BE2C (cell line): ENCODE measurements at regions not wholly inside any gene's neighbourhood (a gene's known extent, or its start where the extent isn't known, plus 50 kb on each side); places are given as distances from the start of the nearest gene placed in this dataset.

Experiments used
- DNase-seq: peaks from one replicate; pipeline ENCODE4 v3.0.0-alpha.2; 2020
- H3K27me3 ChIP-seq: fragments of 250-450 bp; sonication (Bioruptor Pico); 2 replicates; pipeline ENCODE4 v1.5.1; 2020; ENCODE audit warnings: mild to moderate bottlenecking
- H3K36me3 ChIP-seq: fragments of 250-450 bp; sonication (Bioruptor Pico); 2 replicates; pipeline ENCODE4 v1.5.1; 2020; ENCODE audit warnings: mild to moderate bottlenecking
- H3K4me1 ChIP-seq: fragments of 250-450 bp; sonication (Bioruptor Pico); 2 replicates; pipeline ENCODE4 v1.5.1; 2020
- H3K4me3 ChIP-seq: 2 replicates; pipeline ENCODE4 v1.5.1; 2011; ENCODE audit warnings: low read depth, low read length
- H3K9me3 ChIP-seq: fragments of 250-450 bp; sonication (Bioruptor Pico); 2 replicates; pipeline ENCODE4 v1.5.1; 2020
- TF ChIP-seq, protein P1 (sequence below): IDR thresholded peaks from 2 replicates; pipeline ENCODE4 v1.5.1; 2012; ENCODE audit warnings: mild to moderate bottlenecking, low read depth, low read length

DNA sequence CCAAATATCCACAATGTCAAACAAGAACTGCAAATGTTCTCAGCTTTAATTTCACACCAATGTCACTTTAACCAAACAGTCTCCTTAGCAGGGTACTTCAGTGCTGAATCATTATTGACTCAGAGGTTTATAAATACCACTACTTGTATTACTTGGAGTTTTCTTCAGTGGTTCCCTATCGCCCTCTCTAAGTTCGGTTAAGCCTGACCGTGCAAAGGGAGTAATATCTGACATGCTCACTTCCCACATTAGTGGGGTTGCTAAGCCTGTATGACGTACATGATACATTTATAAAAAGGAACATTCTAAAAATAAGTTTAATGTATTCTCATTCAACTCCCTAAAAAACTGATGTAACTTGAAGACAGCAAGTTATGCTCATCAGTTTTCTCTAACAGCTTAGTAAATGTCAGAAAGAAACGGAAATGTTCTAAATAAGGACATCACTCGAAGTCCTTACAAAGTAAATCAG, 93.1 kb upstream of the ZC3H12C start:
- no peaks in the 10 kb centered on the region for H3K36me3 ChIP-seq
- TF ChIP-seq, protein P1, sequence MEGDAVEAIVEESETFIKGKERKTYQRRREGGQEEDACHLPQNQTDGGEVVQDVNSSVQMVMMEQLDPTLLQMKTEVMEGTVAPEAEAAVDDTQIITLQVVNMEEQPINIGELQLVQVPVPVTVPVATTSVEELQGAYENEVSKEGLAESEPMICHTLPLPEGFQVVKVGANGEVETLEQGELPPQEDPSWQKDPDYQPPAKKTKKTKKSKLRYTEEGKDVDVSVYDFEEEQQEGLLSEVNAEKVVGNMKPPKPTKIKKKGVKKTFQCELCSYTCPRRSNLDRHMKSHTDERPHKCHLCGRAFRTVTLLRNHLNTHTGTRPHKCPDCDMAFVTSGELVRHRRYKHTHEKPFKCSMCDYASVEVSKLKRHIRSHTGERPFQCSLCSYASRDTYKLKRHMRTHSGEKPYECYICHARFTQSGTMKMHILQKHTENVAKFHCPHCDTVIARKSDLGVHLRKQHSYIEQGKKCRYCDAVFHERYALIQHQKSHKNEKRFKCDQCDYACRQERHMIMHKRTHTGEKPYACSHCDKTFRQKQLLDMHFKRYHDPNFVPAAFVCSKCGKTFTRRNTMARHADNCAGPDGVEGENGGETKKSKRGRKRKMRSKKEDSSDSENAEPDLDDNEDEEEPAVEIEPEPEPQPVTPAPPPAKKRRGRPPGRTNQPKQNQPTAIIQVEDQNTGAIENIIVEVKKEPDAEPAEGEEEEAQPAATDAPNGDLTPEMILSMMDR = no peak
- 0 out of 2 replicates have a peak, but pooled peaks cover 4% of the 10 kb centered on the region for H3K27me3 ChIP-seq
- no peaks in the 10 kb centered on the region; the same call in 1 of the 2 replicates for H3K9me3 ChIP-seq
- no peak for DNase-seq
- no peaks in the 10 kb centered on the region for H3K4me1 ChIP-seq
- no peak overlapping the region for H3K4me3 ChIP-seq

DNA sequence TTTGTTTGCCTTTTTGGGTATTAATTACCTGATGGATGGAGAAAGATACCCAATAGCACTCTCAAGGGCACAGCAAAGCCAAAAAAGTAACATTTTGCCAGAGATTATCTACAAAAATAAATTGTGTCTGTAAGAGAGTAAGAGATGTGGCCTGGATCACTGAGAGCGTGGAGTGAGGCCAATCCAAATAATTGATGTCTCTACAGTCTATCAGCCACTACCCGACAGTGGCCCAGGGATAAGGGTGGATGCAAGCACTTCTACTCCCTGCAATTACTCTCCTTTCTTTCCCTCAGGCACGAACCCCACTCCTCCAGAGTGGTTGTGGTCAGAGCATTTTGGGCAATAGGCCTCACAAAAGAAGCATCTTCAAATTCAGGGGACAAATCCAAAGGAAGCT, 92.3 kb upstream of the ZC3H12C start:
- no peaks in the 10 kb centered on the region; the same call in 1 of the 2 replicates for H3K9me3 ChIP-seq
- H3K4me1 ChIP-seq = no peaks in the 10 kb centered on the region
- H3K4me3 ChIP-seq = no peak overlapping the region
- no peaks in the 10 kb centered on the region for H3K36me3 ChIP-seq
- no peak for DNase-seq
- 0 out of 2 replicates have a peak, but pooled peaks cover 4% of the 10 kb centered on the region for H3K27me3 ChIP-seq
- TF ChIP-seq, protein P1 = no peak

DNA sequence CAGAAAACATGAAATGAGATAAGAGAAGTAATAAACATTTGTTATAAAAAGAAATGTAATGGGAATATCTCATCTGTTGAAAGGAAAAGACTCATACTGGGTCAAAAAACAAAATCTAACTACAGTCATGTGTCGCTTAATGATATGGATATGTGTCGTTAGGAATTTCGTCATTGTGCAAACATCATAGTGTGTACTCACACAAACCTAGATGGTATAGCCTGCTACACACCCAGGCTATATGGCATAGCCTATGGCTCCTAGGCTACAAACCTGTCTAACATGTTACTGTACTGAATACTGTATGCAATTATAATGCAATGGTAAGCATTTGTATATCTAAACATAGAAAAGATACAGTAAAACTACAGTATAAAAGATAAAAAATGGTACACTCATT, 89.8 kb upstream of the ZC3H12C start:
- Histone ChIP-seq H3K9me3 (no peaks in the 10 kb centered on the region; the same call in 1 of the 2 replicates), H3K27me3 (0 out of 2 replicates have a peak, but pooled peaks cover 4% of the 10 kb centered on the region), H3K4me3 (no peak overlapping the region), H3K36me3 (no peaks in the 10 kb centered on the region), H3K4me1 (no peaks in the 10 kb centered on the region)
- no peak for DNase-seq
- TF ChIP-seq, protein P1 = no peak

DNA sequence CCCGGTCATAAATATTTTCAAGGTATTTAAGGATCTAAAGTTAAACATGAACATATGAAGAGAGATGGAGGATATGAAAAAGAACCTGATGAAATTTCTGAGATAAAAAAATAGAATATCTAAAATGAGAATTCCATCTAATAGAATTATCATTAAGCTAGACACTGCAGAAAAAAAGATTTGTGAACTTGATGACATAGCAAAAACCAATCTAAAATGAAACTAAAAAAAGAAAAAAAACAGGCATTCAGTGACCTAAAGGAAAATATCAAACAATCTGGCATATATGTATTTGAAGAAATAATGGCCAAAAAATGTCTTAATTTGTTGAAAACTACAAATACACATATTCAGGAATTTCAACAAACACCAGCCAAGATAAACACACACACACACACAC, 81.6 kb upstream of the ZC3H12C start:
- Histone ChIP-seq H3K4me1 (no peaks in the 10 kb centered on the region), H3K36me3 (no peaks in the 10 kb centered on the region), H3K9me3 (no peaks in the 10 kb centered on the region)

DNA sequence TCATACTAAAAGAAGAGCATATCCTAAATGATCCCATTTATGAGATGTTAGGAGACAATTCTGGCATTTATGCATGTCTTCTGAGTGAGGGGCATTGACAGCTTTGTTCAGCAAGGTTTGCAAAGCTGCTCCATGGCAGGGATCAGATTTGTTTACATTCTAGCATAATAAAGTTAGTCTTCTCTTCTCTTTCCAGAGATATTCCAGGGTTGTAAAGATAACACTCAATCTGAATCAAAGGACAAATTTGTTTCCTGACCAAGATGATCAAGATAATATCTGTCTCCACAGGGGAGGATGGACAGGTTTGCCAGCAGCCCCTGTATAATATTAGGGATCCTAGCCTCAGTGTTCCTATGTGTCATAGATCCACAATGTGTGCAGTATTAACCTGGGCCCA, 77.5 kb upstream of the ZC3H12C start:
- Histone ChIP-seq H3K36me3 (no peaks in the 10 kb centered on the region), H3K27me3 (no peaks in the 10 kb centered on the region), H3K9me3 (no peaks in the 10 kb centered on the region), H3K4me1 (no peaks in the 10 kb centered on the region), H3K4me3 (no peak overlapping the region)
- TF ChIP-seq, protein P1 = no peak
- DNase-seq = no peak

More for the DNA sequence above, 81.6 kb upstream of the ZC3H12C start:
- TF ChIP-seq, protein P1 = no peak
- Histone ChIP-seq H3K4me3 (no peak overlapping the region), H3K27me3 (no peaks in the 10 kb centered on the region)
- DNase-seq = no peak

DNA sequence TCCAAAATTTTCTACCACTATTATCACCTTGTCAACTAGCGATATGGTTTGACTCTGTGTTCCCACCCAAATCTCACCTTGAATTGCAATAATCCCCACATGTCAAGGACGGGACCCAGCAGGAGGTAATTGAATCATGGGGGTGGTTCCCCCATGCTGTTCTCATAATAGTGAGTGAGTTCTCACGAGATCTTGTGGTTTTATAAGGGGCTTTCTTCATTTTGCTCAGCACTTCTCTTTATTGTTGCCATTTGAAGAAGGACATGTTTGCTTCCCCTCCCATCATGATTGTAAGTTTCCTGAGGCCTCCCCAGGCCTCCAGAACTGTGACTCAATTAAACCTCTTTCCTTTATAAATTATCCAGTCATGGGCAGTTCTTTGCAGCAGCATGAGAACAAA, 73.5 kb upstream of the ZC3H12C start:
- Histone ChIP-seq H3K4me1 (no peaks in the 10 kb centered on the region), H3K36me3 (no peaks in the 10 kb centered on the region), H3K27me3 (no peaks in the 10 kb centered on the region), H3K9me3 (no peaks in the 10 kb centered on the region), H3K4me3 (no peak overlapping the region)
- TF ChIP-seq, protein P1 = no peak
- no peak for DNase-seq
